Smooth muscle cell (in vitro differentiated cells): ENCODE measurements at regions not wholly inside any gene's neighbourhood (a gene's known extent, or its start where the extent isn't known, plus 50 kb on each side); places are given as distances from the start of the nearest gene placed in this dataset.

Experiments used
- DNase-seq: peaks from one replicate; lab custom pipeline; 2025; ENCODE audit not compliant: unreplicated experiment; lab: John Stamatoyannopoulos, UW
- H2AFZ ChIP-seq: fragments of 200-600 bp; sonication (generic); 2 replicates; pipeline ENCODE4 v1.6.0; 2016; ENCODE audit warnings: antibody characterized with exemption, low read depth, mild to moderate bottlenecking
- H3F3A ChIP-seq: fragments of 200-600 bp; sonication (generic); 2 replicates; pipeline ENCODE4 v1.6.0; 2017; ENCODE audit warnings: antibody characterized with exemption, low read depth
- H3K27ac ChIP-seq: fragments of 200-600 bp; sonication (generic); 2 replicates; pipeline ENCODE4 v1.5.1; 2016; ENCODE audit warnings: low read depth, mild to moderate bottlenecking
- H3K27me3 ChIP-seq: fragments of 200-600 bp; sonication (generic); 2 replicates; pipeline ENCODE4 v1.6.1; 2016; ENCODE audit warnings: low read depth, mild to moderate bottlenecking
- H3K36me3 ChIP-seq: fragments of 200-600 bp; sonication (generic); 2 replicates; pipeline ENCODE4 v1.5.1; 2016; ENCODE audit warnings: low read depth
- H3K4me1 ChIP-seq: fragments of 200-600 bp; sonication (generic); 2 replicates; pipeline ENCODE4 v1.5.1; 2016; ENCODE audit warnings: low read depth
- H3K4me2 ChIP-seq: fragments of 200-600 bp; sonication (generic); 2 replicates; pipeline ENCODE4 v1.6.0; 2016; ENCODE audit warnings: mild to moderate bottlenecking
- H3K4me3 ChIP-seq: fragments of 200-600 bp; sonication (generic); 2 replicates; pipeline ENCODE4 v1.5.1; 2016; ENCODE audit warnings: mild to moderate bottlenecking
- H3K79me2 ChIP-seq: fragments of 200-600 bp; sonication (generic); 2 replicates; pipeline ENCODE4 v1.6.0; 2016; ENCODE audit warnings: low read depth, mild to moderate bottlenecking
- H3K9ac ChIP-seq: fragments of 200-600 bp; sonication (generic); 2 replicates; pipeline ENCODE4 v1.6.0; 2016; ENCODE audit warnings: low read depth
- H3K9me3 ChIP-seq: fragments of 200-600 bp; sonication (generic); replicated peaks from 2 replicates; pipeline ENCODE4 v1.5.1; 2016; ENCODE audit warnings: low read depth
- H4K20me1 ChIP-seq: fragments of 200-600 bp; sonication (generic); 2 replicates; pipeline ENCODE4 v1.6.0; 2016; ENCODE audit warnings: low read depth
- CTCF ChIP-seq: fragments of 200-600 bp; sonication (generic); IDR thresholded peaks from 2 replicates; pipeline ENCODE4 v1.5.1; 2017; ENCODE audit warnings: borderline replicate concordance, mild to moderate bottlenecking, antibody characterized with exemption; ENCODE audit not compliant: insufficient read depth, poor library complexity, severe bottlenecking
- WGBS: methylation state at CpG from one replicate; pipeline ENCODE4 v1.1.7; 2016; ENCODE audit warnings: low lambda C conversion rate; 5-methylcytosine and 5-hydroxymethylcytosine counted together

GRCh38 chr2:188835821-188836220 is 138.4 kb upstream of the COL3A1 start:
- Histone ChIP-seq H3K79me2 (no peaks in the 10 kb centered on the region), H3K9me3 (peaks cover 5% of the 10 kb centered on the region), H4K20me1 (no peaks in the 10 kb centered on the region), H3K4me1 (no peaks in the 10 kb centered on the region), H3K27ac (no peak overlapping the region), H3K9ac (no peak overlapping the region), H2AFZ (no peak overlapping the region), H3K27me3 (no peaks in the 10 kb centered on the region), H3K36me3 (peaks cover 7% of the 10 kb centered on the region), H3K4me3 (no peak overlapping the region), H3K4me2 (no peak overlapping the region), H3F3A (no peaks in the 10 kb centered on the region)
- TF ChIP-seq CTCF, result no peak
- DNase-seq, result no peak
- WGBS, result 86% methylated on average over 2 of the region's 2 CpGs

- Histone ChIP-seq H3K4me2 (no peak overlapping the region), H3K36me3 (no peaks in the 10 kb centered on the region), H3K9ac (no peak overlapping the region), H3K9me3 (no peaks in the 10 kb centered on the region), H4K20me1 (no peaks in the 10 kb centered on the region), H2AFZ (no peak overlapping the region), H3K4me1 (peaks cover 9% of the 10 kb centered on the region), H3K4me3 (no peak overlapping the region), H3F3A (no peaks in the 10 kb centered on the region), H3K27me3 (no peaks in the 10 kb centered on the region), H3K79me2 (no peaks in the 10 kb centered on the region), H3K27ac (no peak overlapping the region)
- TF ChIP-seq CTCF, result no peak
- DNase-seq, result no peak
Observed at GRCh38 chr2:188845692-188846091, 128.5 kb upstream of the COL3A1 start.

GRCh38 chr2:188848887-188849435 is 125.2 kb upstream of the COL3A1 start:
- DNase-seq, result no peak
- Histone ChIP-seq H3K36me3 (no peaks in the 10 kb centered on the region), H3F3A (peaks cover 8% of the 10 kb centered on the region), H3K79me2 (no peaks in the 10 kb centered on the region), H3K4me3 (no peak overlapping the region), H3K27ac (peak overlapping the region; percentile 29), H3K9me3 (no peaks in the 10 kb centered on the region), H3K4me1 (peaks cover 12% of the 10 kb centered on the region), H3K4me2 (peak overlapping the region; percentile 51), H4K20me1 (no peaks in the 10 kb centered on the region), H2AFZ (peak overlapping the region; percentile 30), H3K27me3 (no peaks in the 10 kb centered on the region), H3K9ac (no peak overlapping the region)
- WGBS, result 46% methylated on average over 1 of the region's 1 CpG
- TF ChIP-seq CTCF, result no peak

GRCh38 chr2:188850786-188851185 is 123.4 kb upstream of the COL3A1 start:
- H4K20me1 ChIP-seq, result no peaks in the 10 kb centered on the region
- TF ChIP-seq CTCF, result no peak
- H3K79me2 ChIP-seq, result no peaks in the 10 kb centered on the region
- no peaks in the 10 kb centered on the region for H3K27me3 ChIP-seq
- WGBS, result 94% methylated on average over 2 of the region's 2 CpGs
- H3K36me3 ChIP-seq, result no peaks in the 10 kb centered on the region
- peaks cover 12% of the 10 kb centered on the region for H3K4me1 ChIP-seq
- H3F3A ChIP-seq, result peaks cover 8% of the 10 kb centered on the region
- H3K4me3 ChIP-seq, result no peak overlapping the region
- H3K9ac ChIP-seq, result no peak overlapping the region
- no peak overlapping the region for H3K27ac ChIP-seq
- DNase-seq, result no peak
- no peak overlapping the region for H2AFZ ChIP-seq
- no peaks in the 10 kb centered on the region for H3K9me3 ChIP-seq
- no peak overlapping the region for H3K4me2 ChIP-seq
